Esophagus mucosa (tissue), 1 donor: ENCODE measurements at regions not wholly inside any gene's neighbourhood (a gene's known extent, or its start where the extent isn't known, plus 50 kb on each side); places are given as distances from the start of the nearest gene placed in this dataset.

Experiments used
- ATAC-seq: fragments of 200-7000 bp; cut with Tn5 transposase; one replicate; pipeline ENCODE4 v1.9.1; 2020
- donor health status: DM: yes; HTN: yes; CAD: no.

DNA sequence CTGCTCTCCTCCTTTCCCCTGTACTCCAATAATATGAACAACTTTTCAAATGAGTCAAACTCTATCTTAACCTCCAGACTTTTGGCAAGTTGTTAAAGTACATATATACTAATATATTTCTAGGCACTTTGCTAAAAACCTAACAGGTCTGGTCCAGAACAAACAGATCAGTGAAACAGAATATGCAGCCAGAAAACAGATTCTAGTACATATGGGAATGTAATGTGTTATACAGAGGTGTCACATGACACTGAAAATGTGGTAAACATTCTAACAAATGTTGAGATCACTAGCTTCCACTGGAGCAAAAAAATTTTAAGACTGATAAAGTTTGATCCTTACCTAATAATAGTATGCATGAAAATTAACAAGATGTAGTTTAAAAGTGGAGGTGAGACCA, 136.9 kb downstream of the OR2K2 start:
- ATAC-seq, result no peak

DNA sequence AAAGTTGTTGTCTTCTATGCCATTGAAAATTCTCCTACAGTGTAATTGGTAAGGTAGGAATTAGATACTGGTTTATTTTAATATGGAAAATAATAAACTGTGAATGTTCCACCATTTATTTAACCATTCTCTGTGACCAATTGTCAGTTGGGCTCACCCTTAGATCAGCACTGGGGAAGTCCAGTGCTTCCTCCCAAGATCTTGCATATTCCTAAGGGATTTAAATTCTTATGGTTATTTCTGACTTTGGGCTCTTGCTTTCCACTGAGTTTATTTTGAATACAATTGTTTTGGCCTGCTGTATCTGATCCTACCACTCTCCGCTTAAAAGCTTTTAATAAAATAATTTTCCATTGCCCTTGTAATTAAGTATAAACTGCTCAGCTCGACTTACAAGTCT, 137.4 kb downstream of the OR2K2 start:
- ATAC-seq, result no peak

DNA sequence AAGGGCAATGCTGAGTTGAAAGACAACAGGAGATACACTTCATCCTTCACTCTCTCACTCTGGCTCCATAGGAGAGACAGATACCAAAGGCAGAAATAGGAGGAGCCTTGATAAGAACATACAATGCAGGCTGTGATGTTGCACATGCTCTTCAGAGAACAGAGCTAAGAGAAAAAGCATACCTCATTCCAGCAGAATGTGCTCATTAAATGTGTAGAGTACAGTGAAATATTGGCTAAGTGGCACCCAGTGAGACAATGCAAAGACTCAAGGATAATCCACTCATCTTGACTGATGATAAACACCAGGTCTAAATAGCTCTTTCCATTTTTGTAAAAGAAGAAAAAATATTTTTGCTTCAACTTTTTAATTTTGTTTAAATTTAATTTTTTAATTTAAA, 139.7 kb downstream of the OR2K2 start:
- ATAC-seq, result no peak

DNA sequence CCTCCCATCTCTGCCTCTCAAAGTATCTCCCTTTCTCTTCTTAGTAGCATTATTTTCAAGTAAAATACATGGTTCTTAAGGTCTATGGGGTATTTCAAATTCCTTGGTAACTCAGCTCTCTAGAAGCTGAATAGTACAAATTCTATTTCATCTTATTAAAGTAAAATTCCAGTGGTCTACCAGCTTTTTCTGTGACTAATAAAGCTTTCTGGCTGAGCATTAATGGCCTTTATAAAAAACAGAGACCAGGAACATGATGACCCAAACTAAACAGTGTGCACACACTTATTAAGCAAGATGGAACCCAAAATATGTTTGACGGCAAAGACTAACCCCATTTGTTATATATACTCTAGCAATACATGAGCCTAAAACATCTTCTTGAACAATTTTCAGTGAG, 142.6 kb downstream of the OR2K2 start:
- ATAC-seq, result no peak

DNA sequence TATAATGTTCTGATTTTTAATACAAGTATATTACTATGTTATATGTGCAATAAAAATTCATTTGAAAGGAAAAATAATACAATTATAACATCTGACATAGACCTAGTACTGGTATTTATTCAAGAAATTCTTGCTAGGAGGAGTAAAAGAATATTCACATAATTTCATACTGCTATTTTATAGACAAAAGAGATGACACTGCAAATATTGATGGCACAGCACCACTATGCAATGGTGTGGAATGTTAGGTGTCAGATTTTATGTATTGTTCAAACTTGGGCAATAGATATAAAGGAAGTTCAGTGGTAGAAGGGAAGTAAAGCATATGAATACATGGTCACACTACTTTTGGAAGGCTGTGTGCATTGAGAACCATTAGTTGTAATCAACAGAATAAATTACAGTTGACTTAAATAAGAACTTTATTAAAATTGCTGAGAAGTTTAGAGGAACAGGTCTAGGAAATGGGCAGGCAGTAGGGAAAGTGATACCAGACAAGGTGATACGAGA, 143.9 kb downstream of the OR2K2 start:
- no peak for ATAC-seq

DNA sequence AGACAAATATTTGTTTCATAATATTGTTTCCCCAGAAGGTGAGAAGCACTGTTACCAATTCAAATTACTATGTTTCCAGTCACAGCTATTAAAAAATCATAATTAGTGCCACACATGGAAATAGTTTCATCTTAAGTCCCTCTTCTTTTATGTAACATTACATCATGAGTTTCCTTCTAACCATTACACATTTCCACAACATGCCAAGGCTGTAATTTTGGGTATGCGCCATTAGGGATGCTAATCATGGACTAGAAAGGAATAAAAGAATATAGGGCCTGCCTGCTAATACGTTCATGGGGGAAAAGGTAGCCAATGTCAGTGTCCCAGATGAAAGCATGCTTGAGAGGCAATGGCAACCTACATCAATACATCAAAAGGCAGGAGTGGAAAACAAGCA, 142.5 kb upstream of the LPAR1 start:
- ATAC-seq, result no peak

DNA sequence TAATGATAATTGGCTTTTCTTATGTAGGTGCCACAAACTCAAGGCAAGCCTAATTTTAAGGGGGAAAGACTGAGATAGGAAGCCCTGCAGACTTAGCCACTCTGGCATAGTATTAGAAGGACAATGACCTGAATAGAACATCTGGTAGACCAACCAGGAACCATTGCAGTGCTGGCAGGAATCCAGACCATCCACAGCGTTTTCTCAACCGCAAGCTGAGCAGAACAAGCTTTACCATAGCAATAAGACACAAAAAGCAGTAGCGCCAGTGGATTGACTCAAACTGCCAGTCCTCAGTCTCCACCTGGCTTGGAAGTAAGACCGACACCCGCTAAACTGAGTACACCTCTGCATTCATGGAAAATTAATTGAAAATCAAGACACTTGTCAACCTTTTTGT, 141.3 kb upstream of the LPAR1 start:
- no peak for ATAC-seq

DNA sequence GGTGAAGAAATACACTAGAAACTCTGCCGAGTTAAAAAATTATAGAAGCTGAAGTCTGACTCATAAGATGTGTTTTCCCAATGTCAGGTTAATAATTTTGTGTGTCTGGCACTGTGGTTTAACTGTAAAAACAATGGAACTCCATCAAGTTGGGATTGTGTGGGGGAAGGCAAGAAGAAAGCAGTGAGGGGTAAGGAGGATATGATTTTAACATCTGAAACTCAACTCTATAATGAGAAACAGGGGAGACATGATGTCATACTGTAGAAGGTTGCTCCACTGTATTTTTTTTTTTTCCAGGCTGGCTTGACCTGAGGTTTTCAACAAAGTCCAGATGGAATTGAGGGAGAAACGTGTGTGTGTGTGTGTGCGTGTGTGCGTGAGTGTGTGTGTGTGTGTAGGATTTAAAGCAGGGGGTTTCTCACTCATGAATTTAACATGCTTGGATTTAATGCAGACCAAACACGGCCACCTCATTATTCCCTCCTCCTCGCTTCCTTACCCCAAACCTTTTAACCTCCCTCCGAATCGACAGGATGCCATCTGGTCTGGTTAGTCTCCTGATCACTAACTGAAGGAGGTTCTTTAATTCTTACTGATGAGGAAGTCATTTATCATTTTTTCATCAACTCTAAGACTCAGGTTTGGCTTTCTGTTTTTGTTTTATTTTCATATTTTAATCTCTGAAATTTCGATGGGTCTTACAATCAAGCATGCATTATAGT, 140.2 kb upstream of the LPAR1 start:
- ATAC-seq, result no peak

DNA sequence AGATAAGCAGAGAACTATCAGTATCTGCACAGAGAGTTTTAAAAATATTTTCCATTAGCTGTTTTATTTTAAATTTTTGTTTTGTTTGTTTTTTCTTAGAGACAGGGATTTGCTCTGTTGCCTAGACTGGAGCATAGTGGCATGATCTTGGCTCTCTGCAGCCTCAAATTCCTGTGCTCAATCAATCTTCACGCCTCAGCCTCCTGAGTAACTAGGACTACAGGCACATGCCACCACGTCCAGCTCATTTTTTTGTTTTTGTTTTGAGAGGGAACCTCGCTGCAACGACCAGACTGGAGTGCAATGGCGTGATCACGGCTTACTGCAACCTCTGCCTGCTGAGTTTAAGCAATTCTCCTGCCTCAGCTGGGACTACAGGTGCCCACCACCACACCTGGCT, 138.2 kb upstream of the LPAR1 start:
- ATAC-seq, result no peak

DNA sequence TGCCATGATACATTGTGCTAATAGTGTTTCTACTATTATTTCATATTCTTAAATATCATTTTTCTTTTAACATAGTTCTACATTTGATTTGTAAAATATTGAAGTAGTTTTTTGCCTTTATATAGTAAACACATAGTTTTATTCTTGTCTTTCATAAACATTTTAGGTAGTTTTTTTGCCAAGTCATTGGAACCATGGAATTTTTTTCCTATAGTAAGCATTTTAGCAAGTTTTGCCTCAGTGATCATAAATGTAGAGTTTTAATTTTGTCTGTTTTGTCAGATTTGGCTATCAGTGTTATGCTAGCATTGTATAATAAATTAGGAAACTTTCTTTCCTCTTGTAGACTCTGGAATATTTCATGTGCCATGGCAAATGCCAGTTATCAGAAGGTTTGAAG, 137.1 kb upstream of the LPAR1 start:
- no peak for ATAC-seq

DNA sequence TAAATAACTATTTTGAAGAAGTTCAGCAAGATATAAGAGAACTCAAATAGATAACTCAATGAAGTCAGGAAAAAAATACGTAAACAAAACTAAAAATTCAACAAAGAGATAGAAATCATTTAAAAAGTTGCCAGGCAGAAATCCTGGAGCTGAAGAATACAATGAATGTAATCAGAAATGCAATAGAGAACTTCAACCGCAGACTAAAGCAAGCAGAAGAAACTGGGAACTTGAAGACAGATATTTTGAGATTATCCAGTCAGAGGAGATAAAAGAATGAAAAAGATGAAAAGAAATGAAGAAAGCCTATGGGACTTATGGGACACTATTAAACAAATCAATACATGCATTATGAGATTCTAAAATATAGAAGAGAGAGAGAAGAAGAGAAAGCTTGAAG, 129.1 kb upstream of the LPAR1 start:
- no peak for ATAC-seq

DNA sequence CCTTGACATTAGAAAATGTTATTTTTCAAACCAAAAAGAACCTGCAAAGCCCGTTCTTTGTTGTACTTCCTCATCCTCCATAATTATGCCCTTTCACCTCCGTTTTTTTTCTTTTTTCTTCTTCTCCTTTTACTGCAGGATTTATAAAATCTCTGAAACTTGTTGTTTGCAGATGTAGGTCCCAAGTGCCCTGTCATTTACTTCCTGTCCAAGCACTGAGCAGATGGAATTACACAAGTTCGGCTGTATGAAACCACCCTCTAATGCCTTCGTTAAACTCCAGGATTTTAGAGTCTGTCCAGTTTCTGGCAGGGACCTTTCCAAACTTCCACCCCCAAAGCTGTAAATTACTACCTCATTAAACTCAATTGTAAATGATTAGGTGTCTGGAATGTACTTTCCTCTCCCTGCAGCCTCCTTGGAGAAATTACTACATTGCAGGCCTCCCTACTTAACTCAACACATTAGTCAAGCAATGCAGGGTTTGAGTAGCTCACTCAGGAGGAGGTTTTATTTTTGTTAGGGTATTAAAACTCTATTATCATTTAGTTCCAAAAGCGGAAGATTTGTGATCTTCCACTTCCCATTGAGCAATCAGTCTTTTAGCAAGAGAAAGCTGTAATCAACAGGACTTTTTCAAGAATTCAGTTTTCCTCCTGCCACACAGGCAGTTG, 125.6 kb upstream of the LPAR1 start:
- ATAC-seq, result no peak

DNA sequence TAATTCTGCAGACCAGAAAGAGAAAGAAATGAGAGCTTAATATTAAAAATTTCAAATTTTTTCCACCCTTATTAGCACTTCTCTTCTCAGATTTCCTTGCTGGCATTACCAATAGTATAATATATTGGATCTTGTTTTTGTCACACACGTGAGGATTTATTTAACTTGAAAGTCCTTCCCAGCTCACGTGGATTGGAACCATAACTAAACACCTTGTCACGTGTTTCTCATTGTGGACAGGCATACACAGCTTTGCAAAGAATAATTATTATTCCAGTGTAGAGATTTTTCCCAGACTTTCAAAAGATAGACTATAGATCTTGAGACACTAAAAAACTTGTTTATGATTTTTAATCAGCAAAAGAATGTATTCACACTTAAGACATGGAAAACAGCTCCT, 123.8 kb upstream of the LPAR1 start:
- no peak for ATAC-seq

DNA sequence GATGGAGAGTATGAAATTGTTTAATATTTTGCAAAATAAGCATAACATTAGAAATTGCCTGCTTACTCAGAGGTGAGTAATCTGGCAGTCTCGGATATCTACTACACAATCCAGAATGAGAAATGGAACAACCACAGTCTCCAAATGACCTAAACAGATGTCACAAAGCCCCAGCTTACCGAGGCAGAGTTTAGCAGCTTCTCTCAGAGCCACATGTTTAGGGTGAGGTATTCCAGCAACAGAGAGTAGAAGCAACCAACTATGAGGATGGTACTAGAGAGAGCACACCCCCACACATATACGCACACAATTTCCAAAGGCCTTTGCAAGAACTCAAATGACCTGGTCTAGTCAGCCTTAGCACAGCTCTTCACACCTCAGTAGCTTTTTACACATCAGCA, 122.7 kb upstream of the LPAR1 start:
- ATAC-seq, result no peak

DNA sequence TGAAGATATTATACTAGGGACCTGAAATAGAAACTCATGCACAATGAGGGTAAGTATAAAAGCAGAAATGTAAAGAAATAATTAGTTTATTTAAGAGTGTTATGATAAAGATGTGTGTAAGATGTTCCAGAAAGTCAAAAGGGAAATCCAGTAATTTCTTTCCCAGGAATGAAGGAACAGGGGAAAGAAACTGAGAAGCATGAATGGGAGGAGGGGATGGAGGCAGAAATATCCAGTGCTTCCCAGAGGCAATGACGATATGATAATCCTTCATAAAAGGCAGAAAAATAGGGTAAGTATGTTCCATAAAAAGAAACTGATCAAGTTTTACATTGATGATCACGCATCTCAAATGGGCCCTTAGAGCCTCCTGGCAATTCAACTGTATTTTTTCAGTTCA, 120.7 kb upstream of the LPAR1 start:
- no peak for ATAC-seq

DNA sequence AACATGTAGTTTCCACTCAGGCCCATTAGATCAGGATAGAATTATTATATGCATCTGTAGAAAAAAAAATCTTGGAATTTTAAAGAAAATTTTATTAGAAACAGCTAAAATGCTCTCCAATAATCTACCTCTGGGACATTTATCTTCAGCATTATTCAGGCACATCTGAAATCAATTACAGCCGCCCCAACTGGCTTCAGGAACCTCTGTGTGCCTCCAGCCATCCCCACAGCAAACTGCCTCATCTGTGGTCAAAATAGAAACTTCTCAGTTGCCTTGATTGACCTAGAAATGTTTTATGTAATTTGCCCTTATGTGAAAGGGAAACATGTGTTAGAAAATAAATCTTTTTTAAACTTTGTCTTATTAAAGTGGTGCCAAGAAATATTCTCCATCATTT, 120.1 kb upstream of the LPAR1 start:
- ATAC-seq, result no peak

DNA sequence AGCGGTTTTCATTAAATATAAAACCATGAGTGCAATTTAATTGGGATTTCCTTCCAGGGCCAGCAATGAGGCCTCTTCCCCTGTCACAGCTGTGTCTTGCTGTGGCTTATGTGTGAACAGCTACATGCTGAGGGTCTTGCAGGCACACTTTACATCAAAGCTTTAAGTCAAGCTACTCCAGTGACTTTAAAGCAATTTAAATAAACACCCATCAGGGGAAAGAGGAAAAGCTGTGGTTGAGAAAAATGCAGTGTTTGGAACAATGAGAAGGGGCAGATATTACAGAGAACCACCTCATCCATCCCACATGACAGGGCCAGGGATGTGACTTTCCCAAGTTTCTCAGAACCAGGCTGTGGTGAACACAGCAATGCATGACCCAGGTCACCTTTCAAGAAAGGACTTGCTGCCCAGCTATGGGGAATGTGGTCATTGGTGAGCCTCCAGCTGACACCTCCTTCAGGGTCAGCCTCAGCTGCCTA, 115.9 kb upstream of the LPAR1 start:
- ATAC-seq, result no peak

DNA sequence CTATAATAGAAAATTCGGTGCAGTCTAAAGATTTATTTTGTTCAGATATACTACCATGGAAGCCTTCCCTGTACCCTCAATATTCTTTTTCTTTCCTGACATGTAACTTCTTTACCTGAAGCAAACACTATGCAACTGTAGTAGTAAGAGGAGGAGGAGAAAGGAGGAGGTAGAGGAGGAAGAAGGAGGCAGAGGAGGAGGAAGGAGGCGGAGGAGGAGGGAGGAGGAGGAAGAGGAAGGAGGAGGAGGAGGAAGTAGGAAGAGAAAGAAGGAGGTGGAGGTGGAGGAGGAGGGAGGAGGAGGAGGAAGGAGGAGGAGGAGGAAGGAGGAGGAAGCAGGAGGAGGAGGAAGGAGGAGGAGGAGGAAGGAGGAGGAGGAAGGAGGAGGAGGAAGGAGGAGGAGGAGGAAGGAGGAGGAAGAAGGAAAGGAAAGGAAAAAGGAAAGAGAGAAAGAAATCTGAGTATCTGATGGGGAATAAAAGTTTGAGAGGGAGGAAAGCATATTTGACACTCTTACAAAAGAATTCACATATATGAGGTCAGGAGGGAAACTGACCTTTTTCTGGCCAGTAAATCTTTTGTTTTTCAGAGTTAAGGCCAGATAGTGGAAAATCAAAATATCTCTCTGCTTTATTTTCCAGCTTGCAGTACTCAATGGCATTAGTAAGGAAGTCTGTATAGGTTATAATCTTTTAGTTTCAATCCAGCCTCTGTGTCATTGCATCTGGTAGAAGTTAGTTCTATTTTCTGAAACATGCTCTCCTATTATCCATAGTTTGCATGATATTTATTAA, 114.5 kb upstream of the LPAR1 start:
- no peak for ATAC-seq

DNA sequence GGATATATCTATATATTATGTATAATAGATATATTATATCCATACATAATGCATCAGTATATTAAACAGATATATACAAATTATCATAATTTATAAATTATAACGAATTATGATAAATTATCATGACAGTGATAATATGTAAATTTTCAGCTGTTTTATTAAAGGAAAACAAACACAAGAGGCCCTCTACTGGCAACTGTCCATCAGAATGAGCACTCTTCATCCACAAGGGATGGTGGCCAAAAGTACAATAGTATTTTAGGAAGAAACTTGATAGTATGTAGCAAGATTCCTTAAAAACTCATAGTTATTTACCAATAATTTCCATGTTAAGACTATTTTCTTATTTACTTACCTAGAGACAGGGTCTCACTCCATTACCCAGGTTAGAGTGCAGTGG, 113.3 kb upstream of the LPAR1 start:
- ATAC-seq, result no peak

DNA sequence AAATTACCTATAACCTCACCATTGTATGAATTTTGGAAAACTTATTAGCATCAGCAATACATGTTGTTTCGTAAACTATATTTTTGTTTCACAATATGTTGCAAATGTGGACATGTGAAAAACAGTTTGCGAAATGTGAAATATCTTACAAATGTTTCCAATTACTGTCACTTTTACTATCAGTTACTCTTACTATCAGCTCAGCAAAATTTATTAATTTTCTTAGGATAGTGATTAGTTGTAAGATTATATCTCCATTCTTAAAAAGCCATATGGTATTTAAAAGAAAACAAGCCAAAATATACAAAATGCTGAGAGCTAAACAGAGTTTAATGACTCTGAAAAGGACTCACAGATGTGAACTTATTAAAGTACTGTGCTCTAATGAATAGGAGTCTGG, 111.9 kb upstream of the LPAR1 start:
- no peak for ATAC-seq

DNA sequence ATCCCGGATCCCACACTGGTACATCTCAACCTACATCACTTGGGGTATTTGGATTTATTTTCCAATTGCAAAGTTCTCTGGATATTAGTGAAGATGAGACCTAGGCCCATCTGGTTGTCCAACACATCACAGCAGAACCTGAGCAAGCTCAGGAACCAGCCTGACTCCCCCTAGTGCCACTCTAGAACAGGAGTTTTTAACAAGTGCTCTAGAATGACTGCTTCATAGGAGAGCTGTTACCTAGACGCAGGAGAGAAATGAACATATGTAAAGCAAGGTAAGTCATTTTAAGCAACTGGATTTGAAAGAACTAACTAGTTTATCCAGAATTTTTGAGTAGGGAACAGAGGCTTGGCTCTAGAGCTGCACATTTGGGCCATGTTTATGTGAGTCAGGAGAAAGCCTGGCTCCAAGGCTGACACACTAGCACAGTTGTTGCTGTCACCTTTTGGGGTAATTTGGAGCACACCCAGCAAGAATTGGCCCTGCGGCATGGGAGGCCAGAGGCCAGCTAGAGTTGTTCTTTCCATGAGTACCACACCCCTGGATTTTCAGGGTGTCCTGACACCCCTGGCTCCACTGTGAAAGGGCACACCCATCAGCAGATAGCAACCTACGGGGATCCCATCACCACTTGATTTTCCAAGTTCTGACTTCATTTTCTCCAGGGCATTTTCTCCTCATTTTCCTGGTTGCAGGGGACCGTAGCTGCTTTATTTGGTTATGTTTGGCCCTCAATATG, 110.9 kb upstream of the LPAR1 start:
- ATAC-seq, result peak; percentile 43

DNA sequence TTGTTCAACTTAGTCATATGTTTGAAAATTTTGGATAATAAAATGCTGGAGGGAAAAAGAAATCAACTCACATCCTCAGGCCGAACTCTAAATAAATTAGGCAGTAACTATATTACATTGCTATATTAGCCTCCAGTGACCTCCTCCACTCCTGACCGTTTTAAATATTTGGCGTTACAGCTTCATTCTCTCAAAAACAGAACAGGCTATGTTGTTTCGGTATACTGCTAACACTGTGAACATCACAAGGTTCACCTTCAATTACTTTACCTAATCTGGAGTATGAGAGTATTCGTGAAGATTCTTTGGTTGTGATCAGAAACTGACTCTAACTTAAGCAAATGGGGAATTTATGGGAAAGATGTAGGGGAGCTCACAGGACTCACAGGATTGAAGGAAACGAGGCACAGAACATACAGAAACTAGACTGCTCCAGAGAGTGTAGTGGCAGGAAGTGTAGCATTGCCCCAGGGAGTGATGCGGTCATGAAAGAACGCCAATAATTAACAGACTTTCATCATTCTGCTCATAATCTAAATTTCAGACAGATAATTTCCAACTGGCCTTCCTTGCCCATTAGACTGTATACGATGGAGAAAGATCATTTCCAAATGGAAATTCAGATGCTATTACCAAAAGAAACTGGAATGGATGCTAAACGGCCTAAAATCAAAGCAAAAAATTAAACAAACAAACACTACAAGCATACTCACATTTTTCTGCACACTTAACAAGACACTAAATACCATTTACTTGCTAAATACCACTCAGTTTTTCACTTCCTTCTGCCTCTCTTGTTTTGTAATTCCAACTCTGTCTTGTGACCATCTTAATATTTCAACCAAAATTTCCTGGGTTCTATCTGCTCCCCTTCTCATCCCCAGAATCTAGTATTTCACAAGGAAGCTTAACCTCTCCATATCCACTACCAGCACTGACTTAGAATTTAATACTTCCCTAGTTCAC, 110.1 kb upstream of the LPAR1 start:
- no peak for ATAC-seq
